NCI-H446 treated with DMSO at 0.1 percent for 48 hours (cell line): ENCODE measurements at regions not wholly inside any gene's neighbourhood (a gene's known extent, or its start where the extent isn't known, plus 50 kb on each side); places are given as distances from the start of the nearest gene placed in this dataset.
"Not testable (repeated sequence)": the region's sequence is repeated elsewhere in the genome, so short reads cannot be mapped to it uniquely, and the experiment has no call there.

ENCODE experiments used
- DNase-seq: peaks from one replicate; lab custom pipeline; 2025; lab: John Stamatoyannopoulos, UW

DNA sequence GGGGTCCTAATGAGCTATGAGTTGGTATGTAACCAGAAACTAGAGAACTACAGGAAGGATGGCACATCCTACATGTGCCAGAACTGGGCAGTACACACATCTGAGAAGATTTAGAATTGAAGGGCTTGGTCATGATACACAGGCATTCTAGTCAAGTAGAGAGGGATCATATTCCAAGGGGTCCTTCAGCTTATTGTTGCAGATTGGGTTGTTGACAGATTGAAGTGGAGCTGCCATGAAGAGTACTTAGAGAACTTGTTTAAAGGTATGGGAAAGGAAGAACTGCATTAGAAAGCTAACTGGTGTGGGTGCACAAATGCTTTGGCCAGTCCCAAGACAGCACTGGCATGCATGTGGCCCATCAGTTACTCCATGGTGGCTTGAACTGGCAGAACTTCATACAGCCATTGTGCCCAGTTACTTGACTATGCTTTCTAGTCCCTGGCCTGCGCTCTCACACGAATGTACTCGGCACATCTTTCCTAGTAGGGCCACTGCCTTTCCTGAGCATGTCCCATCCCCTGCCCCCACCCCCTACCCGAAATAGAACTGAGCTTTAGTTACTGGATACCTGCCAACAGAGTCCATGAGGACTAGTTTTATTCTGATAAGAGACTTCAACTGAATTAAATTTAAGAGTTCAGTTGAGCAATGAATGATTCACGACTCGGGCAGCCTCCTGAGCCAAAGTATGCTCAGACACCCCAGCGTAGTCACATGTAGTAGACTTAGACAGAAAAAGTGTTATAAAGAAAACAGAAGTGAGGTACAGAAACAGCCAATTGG, 64.0 kb downstream of the CCNG2 start:
- no peak for DNase-seq

GRCh38 chr4:77225022-77225421, 68.0 kb downstream of the CCNG2 start:
- no peak for DNase-seq

DNA sequence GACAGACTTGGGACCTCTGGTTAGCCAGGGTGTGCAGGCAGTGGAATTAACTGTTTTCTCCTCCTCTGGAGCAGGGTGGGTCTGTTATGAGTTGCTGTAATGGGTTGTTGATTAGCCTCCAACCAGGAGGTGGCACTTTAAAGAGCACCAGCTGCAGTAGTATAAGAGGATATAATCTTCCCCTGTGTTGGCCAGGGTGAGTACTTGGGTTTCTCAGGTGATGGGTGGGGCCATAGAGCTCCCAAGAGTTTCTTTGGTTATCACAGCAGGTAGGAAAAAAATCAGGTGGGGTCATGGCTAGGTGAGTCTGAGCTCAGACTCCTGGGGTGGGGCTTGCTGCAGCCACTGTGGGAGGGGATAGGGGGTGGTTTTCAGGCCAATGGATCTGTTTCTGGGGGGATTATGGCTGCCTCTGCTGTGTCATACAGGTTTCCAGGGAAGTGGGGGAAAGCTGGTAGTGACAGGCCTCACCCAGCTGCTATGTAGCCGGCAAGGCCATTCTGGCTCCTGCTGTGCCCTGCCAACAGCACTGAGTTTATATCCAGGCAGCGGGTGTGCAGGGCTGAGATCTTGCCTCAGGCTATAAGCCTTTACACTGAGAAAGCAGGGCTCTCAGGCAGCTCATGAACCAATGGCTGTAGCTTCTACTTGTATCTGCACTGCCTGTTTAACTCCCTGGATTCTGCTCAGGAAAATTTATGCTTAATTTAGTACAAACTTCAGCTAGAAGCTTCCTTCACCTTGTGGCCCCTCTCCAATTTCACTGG, 70.1 kb downstream of the CCNG2 start:
- DNase-seq: no peak

- DNase-seq: no peak
Observed at GRCh38 chr4:77229433-77229832, 72.4 kb downstream of the CCNG2 start.

DNA sequence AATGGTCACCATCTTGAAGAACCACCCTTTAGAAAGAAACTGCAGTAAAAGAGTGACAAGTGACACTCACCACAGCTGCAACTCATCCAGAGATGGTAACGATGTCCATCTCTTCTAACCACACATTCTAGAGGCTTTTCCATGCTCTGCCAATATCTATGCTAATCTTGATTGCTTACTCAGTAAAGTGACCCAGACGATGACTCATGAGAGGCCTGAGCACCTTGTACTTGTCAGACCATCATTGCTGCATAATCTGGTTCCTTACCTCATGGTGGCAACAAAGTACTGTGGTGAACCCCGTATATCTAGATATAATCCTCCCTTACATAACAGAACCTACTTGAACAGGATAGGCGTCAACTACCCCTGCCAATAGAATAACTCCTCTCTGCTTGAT, 75.6 kb downstream of the CCNG2 start:
- DNase-seq: no peak

GRCh38 chr4:77235289-77235854, 78.4 kb downstream of the CCNG2 start:
- no peak for DNase-seq

DNA sequence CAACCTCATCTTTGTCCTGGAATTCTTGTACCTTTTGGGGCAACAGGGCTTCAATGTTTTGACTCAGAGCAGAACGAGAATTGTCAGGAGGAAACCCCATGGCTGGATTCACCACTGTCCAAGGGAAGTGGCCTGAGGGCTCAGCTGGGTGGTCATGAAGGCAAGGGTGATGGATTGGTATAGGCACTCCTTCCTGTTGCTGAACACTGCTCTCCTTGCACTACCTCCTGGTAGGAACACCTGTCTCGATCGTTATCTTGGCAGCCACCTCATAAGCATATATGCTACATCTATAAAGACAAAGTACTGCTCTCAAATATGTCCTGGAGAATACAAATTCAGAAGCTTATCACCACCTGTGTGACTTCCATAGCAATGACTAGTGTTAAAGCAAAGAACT, 79.8 kb downstream of the CCNG2 start:
- no peak for DNase-seq

DNA sequence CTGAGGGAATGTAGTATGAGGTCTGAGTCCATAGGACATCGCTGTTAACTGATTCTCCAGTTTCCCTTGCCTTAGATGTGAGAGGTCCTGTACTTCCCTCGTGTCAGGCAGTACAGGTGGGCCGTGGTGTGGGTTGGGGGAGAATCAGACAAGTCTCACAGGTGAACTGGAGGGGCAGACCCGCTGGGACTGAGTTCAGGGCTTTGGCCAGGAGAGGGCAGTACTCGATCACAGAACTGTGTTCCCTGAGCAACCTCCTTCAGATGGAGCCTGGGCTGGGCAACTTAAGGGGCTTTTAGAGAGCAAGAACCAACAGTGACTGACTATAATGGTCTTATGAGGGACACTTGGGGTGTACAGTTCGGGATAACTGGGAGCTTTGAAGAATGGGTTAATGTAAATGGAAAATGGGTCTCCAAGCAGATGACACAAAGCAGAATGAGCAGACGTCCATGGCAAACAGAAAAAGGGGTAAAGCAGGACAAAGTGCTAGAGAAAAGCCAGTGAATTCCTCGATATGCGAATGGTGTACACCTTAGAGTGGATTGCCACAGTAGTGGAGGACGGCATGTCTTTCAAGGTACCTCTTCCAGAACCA, 83.6 kb downstream of the CCNG2 start:
- DNase-seq: no peak

GRCh38 chr4:77248805-77249204, 91.8 kb downstream of the CCNG2 start:
- DNase-seq: no peak

DNA sequence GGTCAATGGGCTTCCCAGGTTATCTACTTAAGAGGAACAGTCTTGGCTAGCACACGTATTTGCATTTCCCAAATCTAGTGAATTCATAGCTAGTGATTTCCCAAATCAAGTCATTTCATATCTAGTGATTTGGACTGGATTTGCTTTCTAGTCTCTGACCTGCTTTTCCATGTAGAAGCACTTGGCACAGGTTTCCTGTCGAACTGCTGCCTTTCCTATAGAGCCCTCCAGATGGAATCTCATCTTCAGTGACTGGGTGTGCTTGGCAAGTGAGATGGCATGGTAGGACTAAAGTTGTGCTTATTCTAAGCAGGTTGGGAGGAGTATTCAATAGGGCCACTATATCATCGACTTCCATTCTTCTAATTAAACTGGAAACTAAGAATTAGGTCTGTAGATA, 94.7 kb downstream of the CCNG2 start:
- no peak for DNase-seq

- DNase-seq: no peak
Observed at GRCh38 chr4:77263247-77263646, 106.2 kb downstream of the CCNG2 start.

DNA sequence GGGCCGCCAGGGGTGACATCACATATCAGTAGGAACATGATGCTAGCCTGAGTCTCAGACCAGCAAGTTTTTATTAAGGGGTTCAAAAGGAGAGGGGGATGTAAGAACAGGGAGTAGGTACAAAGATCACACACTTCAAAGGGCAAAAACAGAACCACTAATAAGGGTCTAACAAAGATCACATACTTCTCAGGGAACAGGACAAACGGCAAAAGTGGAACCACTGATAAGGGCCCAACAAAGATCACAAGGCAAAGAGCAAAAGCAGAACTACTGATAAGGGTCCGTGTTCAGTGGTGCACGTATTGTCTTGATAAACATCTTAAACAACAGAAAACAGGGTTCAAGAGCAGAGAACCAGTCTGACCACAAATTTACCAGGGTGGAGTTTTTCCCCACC, 107.0 kb downstream of the CCNG2 start:
- DNase-seq: not testable (repeated sequence)

DNA sequence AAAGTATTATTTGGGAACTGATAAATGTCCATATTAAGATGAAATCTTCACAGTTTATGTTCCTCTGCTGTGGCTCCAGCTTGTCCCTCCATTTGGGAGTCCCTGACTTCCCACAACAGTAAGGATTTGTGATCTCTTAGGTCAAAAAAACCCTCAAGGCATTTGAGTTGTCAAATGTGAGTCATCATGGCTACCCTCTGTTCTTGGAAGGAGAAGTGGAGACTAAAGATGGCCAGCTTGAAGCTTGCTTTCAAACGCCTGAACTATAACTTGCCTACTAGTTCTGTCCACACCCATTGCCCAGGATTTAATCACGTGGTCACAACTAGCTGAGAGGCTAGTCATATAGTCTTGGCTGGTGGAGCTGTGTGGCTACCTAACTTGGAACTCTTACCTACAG, 107.8 kb downstream of the CCNG2 start:
- no peak for DNase-seq

DNA sequence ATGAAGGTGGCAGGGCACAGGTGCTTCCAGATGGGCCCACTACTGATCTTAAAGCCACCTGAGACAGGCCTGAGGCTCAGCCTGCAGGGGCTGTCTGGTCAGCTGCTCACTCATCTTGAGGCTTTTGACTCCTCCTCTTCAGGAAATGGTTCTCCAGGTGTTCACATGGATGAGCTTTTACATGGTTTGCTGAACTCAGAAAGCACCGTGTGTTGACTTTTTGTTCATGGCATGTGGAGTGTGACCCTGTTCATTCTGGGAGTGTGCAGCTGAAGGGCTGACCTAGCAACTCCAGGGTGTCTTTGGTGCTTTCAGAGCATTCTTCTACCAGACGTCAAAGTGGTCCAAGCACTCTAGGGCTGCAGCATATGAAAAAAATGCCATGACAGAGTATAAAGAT, 111.1 kb downstream of the CCNG2 start:
- no peak for DNase-seq

DNA sequence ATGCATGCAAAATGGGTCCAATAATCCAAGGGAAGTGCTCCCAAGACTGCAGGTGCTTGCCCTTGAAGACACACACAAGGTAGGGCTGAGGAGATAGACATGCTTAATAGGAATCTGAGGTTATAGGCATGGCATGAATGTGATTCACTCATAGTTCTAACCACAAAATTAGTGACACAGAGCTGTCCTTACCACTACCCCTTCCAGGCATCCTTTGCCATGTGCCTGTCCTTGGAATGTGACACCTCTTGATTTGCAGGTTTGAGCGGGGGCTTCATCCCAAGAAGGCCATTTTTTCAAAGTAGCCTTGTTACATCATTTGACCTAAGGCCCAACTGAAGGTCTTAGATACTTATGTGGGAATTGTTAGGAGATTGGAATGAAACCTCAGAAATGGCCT, 112.5 kb downstream of the CCNG2 start:
- DNase-seq: no peak

DNA sequence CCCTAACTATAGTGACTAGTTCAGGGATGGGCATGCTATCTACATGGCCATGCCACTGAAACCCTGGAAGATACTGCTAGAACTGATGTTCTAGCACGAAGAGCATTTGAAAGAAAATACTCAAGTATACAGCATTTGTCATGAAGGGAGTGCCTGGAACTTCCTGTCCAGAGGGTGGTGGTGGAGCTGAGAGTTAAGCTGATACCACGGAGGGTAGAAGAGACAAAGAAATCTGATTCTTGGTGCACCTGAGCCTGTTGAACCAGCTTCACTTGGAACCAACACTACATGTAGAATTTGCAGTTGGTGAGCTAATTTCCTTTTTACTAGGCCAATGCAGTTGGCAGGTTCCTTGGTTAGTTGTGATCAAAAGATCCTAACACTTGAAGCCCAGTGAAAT, 116.4 kb downstream of the CCNG2 start:
- DNase-seq: no peak

- DNase-seq: not testable (repeated sequence)
Observed at GRCh38 chr4:77279114-77279513, 122.1 kb downstream of the CCNG2 start.

- no peak for DNase-seq
Observed at GRCh38 chr4:77282305-77282704, 125.3 kb downstream of the CCNG2 start.

- no peak for DNase-seq
Observed at GRCh38 chr4:77284036-77284435, 127.0 kb downstream of the CCNG2 start.

DNA sequence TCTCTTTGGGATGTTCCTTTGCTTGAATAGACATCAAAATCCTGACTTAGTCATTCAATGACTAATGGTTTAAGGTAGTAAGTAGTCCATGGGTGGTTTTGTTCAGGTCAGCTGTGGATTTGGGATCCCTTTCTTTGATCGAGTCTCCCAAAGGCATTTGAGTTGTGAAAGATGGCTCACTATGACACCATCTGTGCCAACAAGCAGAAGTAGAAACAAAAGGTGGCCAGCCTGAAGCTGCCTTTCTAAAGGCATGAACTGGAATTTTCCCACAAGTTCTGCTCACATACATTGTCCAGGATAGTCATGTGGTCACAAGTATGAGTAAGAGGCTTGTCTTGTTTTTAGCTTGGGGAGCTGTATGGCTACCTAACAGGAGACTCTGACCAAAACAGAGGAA, 129.9 kb downstream of the CCNG2 start:
- DNase-seq: no peak

DNA sequence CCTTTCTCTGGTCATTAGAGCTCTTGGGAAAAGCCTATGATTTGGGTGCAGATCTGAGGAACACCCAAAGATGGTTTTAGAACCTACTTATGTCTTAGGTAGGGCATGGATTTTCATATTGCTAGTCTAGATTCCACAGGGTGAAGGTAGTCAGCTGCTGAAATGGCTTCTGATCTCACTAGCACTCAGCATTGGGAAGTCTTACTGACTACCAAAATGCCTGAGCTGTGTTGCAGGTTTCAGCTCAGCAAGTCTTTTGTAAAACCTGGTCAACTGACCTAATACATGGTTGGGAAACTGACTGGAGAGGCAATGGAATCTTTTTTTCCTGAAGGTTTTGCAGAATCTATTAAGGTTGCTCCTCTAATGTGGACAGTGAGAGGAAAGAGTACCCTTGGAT, 136.4 kb downstream of the CCNG2 start:
- no peak for DNase-seq

- not testable (repeated sequence) for DNase-seq
Observed at GRCh38 chr4:77300996-77301395, 144.0 kb downstream of the CCNG2 start.

GRCh38 chr4:77305766-77306165, 148.8 kb downstream of the CCNG2 start:
- DNase-seq: no peak
